DND-41 (cell line): ENCODE measurements at regions not wholly inside any gene's neighbourhood (a gene's known extent, or its start where the extent isn't known, plus 50 kb on each side); places are given as distances from the start of the nearest gene placed in this dataset.

Source experiments
- ATAC-seq: fragments of 200-7000 bp; cut with Tn5 transposase; 3 replicates; pipeline ENCODE4 v1.9.1; 2021; ENCODE audit warnings: low read depth; ENCODE audit not compliant: insufficient read depth
- DNase-seq: peaks from one replicate; pipeline ENCODE4 v3.0.0-alpha.2; 2020
- H2AFZ ChIP-seq: 2 replicates; pipeline ENCODE4 v1.6.0; 2012; ENCODE audit warnings: low read depth, low read length
- H3K27ac ChIP-seq: 2 replicates; pipeline ENCODE4 v1.5.1; 2012; ENCODE audit warnings: low read length, inconsistent platforms
- H3K27me3 ChIP-seq: fragments of 200-600 bp; sonication (generic); 2 replicates; pipeline ENCODE4 v1.6.0; 2012; ENCODE audit warnings: low read length, mild to moderate bottlenecking, inconsistent platforms; ENCODE audit not compliant: insufficient read depth, poor library complexity
- H3K36me3 ChIP-seq: 2 replicates; pipeline ENCODE4 v1.5.1; 2012; ENCODE audit warnings: low read length, inconsistent platforms; ENCODE audit not compliant: insufficient read depth
- H3K4me1 ChIP-seq: 2 replicates; pipeline ENCODE4 v1.5.1; 2012; ENCODE audit warnings: mild to moderate bottlenecking, low read length; ENCODE audit not compliant: insufficient read depth
- H3K4me2 ChIP-seq: 2 replicates; pipeline ENCODE4 v1.6.0; 2012; ENCODE audit warnings: mild to moderate bottlenecking, moderate library complexity, low read length, inconsistent platforms; ENCODE audit not compliant: insufficient read depth
- H3K4me3 ChIP-seq, 2 experiments: fragments of 200-600 bp in 1 of 2; shearing (Covaris generic) in 1 of 2; 2 replicates each; pipeline ENCODE4 v1.5.1; 2012 to 2016; ENCODE audit warnings: inconsistent platforms in 2 of 2, low read length in 2 of 2, mild to moderate bottlenecking in 2 of 2, low read depth in 1 of 2, moderate library complexity in 1 of 2
- H3K79me2 ChIP-seq: 2 replicates; pipeline ENCODE4 v1.6.0; 2012; ENCODE audit warnings: low read length, inconsistent platforms; ENCODE audit not compliant: insufficient read depth
- H3K9ac ChIP-seq: 2 replicates; pipeline ENCODE4 v1.6.0; 2012; ENCODE audit warnings: low read depth, mild to moderate bottlenecking, inconsistent platforms, low read length, moderate library complexity
- H3K9me3 ChIP-seq: 2 replicates; pipeline ENCODE4 v1.5.1; 2012; ENCODE audit warnings: low read length, moderate library complexity, mild to moderate bottlenecking, inconsistent platforms; ENCODE audit not compliant: insufficient read depth, severe bottlenecking
- H4K20me1 ChIP-seq: 2 replicates; pipeline ENCODE4 v1.6.0; 2012; ENCODE audit warnings: low read length; ENCODE audit not compliant: insufficient read depth
- EZH2 ChIP-seq: IDR thresholded peaks from 3 replicates; pipeline ENCODE4 v1.6.1; 2012; ENCODE audit warnings: borderline replicate concordance, low read depth, mild to moderate bottlenecking, moderate library complexity, low read length, inconsistent platforms; ENCODE audit not compliant: severe bottlenecking
- TF ChIP-seq, protein P1 (sequence below): IDR thresholded peaks from 2 replicates; pipeline ENCODE4 v1.5.1; 2012; ENCODE audit warnings: borderline replicate concordance, low read length, moderate library complexity, mild to moderate bottlenecking; ENCODE audit not compliant: poor library complexity, severe bottlenecking; ENCODE audit errors: extremely low read depth

DNA sequence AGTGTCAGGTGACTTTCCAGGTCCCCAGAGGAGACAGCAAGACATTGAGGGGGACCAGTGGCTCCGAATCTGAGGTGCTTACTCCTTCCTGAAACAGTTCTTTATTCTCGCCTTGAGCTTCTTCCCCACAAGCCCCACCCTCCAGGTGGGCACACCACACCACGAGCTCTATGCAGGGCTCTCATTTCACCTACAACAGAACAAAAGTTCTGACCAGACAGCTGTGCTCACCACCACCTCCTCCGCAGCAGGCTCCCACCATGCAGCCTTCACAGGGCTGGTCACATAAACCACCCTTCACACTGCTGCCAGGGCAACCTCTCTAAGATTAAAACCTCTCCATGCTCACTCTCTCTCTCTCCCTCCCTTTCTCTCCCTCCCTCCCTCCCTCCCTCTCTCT lies 384.5 kb upstream of the ARID1B start:
- Histone ChIP-seq H3K36me3 (no peaks in the 10 kb centered on the region), H3K4me1 (no peaks in the 10 kb centered on the region), H3K79me2 (no peaks in the 10 kb centered on the region), H3K27ac (no peak overlapping the region), H3K4me3 (no peak overlapping the region), H3K9ac (no peak overlapping the region), H2AFZ (no peak overlapping the region), H3K4me2 (no peak overlapping the region), H3K27me3 (peaks cover 4% of the 10 kb centered on the region), H4K20me1 (no peaks in the 10 kb centered on the region), H3K9me3 (no peaks in the 10 kb centered on the region)
- TF ChIP-seq EZH2 = no peak
- TF ChIP-seq, protein P1, sequence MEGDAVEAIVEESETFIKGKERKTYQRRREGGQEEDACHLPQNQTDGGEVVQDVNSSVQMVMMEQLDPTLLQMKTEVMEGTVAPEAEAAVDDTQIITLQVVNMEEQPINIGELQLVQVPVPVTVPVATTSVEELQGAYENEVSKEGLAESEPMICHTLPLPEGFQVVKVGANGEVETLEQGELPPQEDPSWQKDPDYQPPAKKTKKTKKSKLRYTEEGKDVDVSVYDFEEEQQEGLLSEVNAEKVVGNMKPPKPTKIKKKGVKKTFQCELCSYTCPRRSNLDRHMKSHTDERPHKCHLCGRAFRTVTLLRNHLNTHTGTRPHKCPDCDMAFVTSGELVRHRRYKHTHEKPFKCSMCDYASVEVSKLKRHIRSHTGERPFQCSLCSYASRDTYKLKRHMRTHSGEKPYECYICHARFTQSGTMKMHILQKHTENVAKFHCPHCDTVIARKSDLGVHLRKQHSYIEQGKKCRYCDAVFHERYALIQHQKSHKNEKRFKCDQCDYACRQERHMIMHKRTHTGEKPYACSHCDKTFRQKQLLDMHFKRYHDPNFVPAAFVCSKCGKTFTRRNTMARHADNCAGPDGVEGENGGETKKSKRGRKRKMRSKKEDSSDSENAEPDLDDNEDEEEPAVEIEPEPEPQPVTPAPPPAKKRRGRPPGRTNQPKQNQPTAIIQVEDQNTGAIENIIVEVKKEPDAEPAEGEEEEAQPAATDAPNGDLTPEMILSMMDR = no peak
- ATAC-seq = no peak
- DNase-seq = no peak

DNA sequence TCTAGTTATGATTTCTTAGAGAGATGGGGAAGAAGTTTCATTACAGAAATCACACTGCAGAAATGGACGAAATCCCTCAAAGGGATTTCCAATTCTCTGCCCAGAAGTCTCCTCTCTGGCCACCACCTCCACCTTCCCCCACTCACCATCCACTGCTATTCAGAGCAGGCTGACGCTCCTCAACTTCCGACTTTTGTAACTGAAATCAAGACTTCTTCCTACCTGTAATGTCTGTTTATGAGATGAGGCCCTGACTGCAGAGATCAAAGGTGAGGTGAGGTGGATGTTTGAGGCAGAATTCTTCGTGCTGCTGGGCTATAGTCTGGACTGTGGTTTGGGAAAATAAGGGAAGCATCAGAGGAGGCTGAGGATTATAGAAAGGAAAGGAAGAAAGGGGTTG lies 385.2 kb upstream of the ARID1B start:
- Histone ChIP-seq H3K9me3 (no peaks in the 10 kb centered on the region), H4K20me1 (no peaks in the 10 kb centered on the region), H3K4me2 (no peak overlapping the region), H3K27me3 (peaks cover 4% of the 10 kb centered on the region), H3K4me1 (no peaks in the 10 kb centered on the region), H3K9ac (no peak overlapping the region), H3K4me3 (no peak overlapping the region), H3K79me2 (no peaks in the 10 kb centered on the region), H2AFZ (no peak overlapping the region), H3K36me3 (no peaks in the 10 kb centered on the region), H3K27ac (no peak overlapping the region)
- no peak for ATAC-seq
- DNase-seq = no peak
- TF ChIP-seq, protein P1 = no peak
- no peak for TF ChIP-seq EZH2

DNA sequence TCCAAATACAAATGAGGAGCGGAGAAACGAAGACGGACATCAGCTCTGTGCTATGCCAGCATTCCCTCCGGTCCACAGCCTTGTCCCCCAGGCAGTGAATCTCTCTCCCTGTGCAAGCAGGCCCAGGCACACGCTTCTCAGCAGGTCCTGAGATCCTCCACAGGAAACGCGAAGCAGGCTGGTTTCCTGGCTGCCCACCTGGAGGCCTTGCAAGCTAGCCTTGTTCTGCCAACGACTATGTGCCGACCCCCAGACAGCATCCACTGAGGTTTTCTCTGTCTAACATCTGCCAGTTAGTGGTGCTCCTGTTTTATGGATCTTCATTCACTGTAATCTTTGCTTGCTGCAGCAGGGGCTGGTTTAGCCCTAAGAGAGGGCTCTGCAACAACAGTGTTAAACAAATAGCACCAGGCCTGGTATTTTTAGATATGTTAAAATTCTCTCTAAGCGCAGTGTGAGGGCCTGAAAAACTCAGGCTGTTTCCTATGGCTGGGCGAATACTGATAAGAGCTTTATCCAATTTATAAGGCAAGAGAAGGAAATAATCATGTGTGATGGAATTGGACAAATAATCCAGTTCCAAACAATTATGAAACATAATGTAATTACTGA lies 386.0 kb upstream of the ARID1B start:
- Histone ChIP-seq H3K27ac (no peak overlapping the region), H3K79me2 (no peaks in the 10 kb centered on the region), H3K27me3 (peaks cover 4% of the 10 kb centered on the region), H4K20me1 (no peaks in the 10 kb centered on the region), H3K4me3 (no peak overlapping the region), H3K4me1 (no peaks in the 10 kb centered on the region), H3K36me3 (no peaks in the 10 kb centered on the region), H3K9me3 (no peaks in the 10 kb centered on the region), H2AFZ (no peak overlapping the region), H3K4me2 (no peak overlapping the region), H3K9ac (no peak overlapping the region)
- TF ChIP-seq, protein P1 = no peak
- no peak for TF ChIP-seq EZH2
- DNase-seq (no peak), ATAC-seq (peak; percentile 24; the same call in 1 of the 3 replicates)
